ENCODE measurements at regions not wholly inside any gene's neighbourhood (a gene's known extent, or its start where the extent isn't known, plus 50 kb on each side); places are given as distances from the start of the nearest gene placed in this dataset.
A peak's percentile ranks its signal among the peaks of the same experiment; 100 is the strongest.

DNA sequence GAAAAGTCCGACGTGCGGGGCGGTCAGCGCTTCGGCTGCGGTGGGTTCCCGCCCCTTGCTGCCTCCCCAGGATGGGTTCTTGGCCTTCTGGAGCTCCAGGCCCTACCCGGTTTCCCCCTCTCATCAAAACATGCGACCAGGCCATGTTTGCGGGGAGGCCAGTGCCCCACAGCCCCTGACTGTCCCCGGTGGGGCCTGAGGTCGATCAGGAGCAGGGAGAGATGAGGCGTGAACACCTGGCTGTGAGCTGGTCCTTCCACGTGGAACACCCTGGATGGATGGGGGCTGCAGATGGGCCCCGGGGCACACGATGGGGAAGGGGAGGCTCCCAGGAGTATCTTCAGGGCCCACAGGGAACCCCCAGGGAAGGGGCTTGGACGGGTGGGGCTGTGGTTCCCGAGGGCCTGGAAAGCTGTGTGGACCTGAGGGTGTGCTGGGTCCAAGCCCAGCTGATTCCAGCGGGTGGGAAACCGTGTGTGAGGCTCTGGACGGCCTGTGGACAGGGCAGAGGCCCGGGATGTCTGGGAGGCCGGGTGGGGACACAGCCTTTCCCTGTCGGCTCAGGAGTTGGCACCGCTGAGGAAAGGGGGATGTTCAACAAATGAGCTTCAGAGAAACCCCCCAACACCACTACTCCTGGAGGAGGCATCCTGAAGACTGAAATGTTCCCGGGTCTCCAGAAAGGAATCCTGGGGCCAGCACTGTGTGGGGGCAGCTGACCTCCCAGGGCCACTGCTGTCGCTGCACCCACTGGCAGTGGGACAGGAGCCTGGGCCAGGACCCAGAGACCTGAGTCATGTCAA is 187.0 kb upstream of the C14orf180 start:
- peak overlapping the region in 1 of 2 donors; percentile 12 for H3K9ac ChIP-seq (ENCODE audit: low read depth in 2 of 2, low read length in 2 of 2)
- no peaks in the 10 kb centered on the region for H3K27me3 ChIP-seq
- H3K9me3 ChIP-seq, result no peaks in the 10 kb centered on the region
- TF ChIP-seq, protein P1, sequence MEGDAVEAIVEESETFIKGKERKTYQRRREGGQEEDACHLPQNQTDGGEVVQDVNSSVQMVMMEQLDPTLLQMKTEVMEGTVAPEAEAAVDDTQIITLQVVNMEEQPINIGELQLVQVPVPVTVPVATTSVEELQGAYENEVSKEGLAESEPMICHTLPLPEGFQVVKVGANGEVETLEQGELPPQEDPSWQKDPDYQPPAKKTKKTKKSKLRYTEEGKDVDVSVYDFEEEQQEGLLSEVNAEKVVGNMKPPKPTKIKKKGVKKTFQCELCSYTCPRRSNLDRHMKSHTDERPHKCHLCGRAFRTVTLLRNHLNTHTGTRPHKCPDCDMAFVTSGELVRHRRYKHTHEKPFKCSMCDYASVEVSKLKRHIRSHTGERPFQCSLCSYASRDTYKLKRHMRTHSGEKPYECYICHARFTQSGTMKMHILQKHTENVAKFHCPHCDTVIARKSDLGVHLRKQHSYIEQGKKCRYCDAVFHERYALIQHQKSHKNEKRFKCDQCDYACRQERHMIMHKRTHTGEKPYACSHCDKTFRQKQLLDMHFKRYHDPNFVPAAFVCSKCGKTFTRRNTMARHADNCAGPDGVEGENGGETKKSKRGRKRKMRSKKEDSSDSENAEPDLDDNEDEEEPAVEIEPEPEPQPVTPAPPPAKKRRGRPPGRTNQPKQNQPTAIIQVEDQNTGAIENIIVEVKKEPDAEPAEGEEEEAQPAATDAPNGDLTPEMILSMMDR (IDR thresholded peaks at IDR 0.05), result no peak
- DNase-seq, result peak; percentile 14
- H3K36me3 ChIP-seq, result no peaks in the 10 kb centered on the region
- no peak overlapping the region for H3K27ac ChIP-seq
- intact Hi-C loops (cut with DNase I), result no loop called here
- H3K4me1 ChIP-seq, result no peaks in the 10 kb centered on the region
- H3K4me3 ChIP-seq, result no peak overlapping the region

DNA sequence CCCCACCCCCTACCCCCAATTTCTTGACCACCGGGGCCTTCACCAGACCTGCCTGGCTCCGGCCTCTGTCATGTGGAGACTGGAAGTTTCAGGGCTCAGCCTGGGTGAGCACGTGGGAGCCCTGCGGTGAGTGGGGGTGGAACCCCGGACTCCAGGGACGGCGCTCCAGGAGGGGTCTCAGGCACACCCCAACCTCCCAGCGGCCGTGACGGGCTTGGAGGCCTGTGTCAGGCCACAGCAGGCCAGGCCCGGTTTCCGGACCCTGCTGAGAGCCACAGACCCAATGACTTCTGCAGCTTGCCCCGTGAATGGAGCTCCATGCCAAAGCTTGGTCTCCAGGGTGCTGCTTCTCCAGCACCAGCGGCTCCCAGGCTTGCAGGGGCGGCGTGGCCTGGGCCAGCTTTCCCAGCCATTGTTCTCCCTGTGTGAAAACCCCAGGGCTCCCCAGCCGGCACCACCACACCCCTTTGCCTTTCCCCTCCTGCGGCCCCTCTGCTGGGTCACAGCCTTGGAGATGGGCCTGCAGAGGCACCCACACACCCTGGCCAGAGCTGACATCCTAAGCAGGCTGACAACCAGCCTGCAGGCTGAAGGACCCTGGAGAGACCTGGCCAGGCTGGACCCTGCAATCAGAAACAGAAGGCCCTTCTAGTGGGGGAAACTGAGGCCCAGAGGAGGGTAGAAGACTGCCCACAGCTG is 186.2 kb upstream of the C14orf180 start:
- no peak overlapping the region for H3K9ac ChIP-seq (ENCODE audit: low read depth in 2 of 2, low read length in 2 of 2)
- intact Hi-C loops (cut with DNase I), result no loop called here
- DNase-seq, result peak; percentile 13

DNA sequence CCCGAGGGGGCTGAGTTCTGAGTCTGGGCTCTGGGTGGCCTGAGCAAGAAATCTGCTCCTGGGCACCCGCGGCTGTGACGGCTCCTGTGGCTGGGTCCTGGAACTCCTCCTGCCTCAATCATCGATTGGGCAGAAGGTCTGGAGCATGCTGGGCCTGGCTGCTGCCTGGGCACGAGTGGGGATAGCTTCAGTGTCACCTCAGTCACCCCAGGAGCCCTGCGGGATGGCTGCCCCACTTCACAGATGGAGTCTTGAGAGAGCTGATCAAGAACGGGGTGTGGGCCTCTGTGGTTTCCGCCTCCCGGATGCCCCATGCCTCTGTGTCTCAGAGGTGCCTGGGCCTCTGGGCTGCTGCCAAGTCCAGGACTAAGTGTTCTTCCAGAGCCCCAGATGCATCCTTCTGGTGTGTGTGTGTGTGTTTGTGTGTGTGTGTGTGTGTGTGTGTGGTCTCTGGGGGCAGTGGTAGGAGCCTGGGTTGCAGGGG is 185.6 kb upstream of the C14orf180 start:
- Histone ChIP-seq H3K27me3 (no peaks in the 10 kb centered on the region), H3K9ac (ENCODE audit: low read depth in 2 of 2, low read length in 2 of 2) (no peak overlapping the region), H3K4me1 (no peaks in the 10 kb centered on the region), H3K36me3 (no peaks in the 10 kb centered on the region), H3K4me3 (no peak overlapping the region), H3K27ac (no peak overlapping the region), H3K9me3 (no peaks in the 10 kb centered on the region)
- peak; percentile 36 for DNase-seq
- intact Hi-C loops (cut with DNase I), result no loop called here
- TF ChIP-seq, protein P1 (IDR thresholded peaks at IDR 0.05), result no peak

More for the DNA sequence above, 186.2 kb upstream of the C14orf180 start:
- no peaks in the 10 kb centered on the region for H3K36me3 ChIP-seq
- H3K4me1 ChIP-seq, result no peaks in the 10 kb centered on the region
- TF ChIP-seq, protein P1 (IDR thresholded peaks at IDR 0.05), result no peak
- H3K9me3 ChIP-seq, result no peaks in the 10 kb centered on the region
- no peak overlapping the region for H3K27ac ChIP-seq
- H3K4me3 ChIP-seq, result no peak overlapping the region
- no peaks in the 10 kb centered on the region for H3K27me3 ChIP-seq

DNA sequence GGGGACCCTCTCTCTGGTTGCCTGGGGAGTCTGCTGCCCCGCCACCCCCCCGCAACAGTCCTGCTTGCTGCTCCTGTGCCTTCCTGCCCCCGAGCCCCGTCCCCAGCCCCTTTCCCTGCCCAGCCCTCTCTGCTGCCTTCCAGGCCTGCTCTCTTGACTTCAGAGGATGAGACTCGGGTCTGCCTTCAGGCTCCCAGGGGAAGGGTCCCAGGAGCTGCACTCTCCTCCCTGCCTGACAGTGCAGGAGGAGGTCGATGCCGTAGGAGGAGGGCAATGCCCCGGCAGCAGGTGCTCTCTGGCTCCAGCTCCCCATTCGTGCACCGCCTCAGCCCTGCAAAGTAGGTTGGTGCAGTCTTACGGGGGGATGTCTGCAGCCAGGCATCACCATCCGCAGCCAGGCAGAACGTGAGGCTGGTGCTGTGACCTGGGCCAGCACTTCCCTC is 185.1 kb upstream of the C14orf180 start:
- Histone ChIP-seq H3K9ac (ENCODE audit: low read depth in 2 of 2, low read length in 2 of 2) (no peak overlapping the region), H3K27me3 (no peaks in the 10 kb centered on the region), H3K4me1 (no peaks in the 10 kb centered on the region), H3K36me3 (no peaks in the 10 kb centered on the region), H3K27ac (no peak overlapping the region), H3K9me3 (no peaks in the 10 kb centered on the region), H3K4me3 (no peak overlapping the region)
- intact Hi-C loops (cut with DNase I), result no loop called here
- DNase-seq, result peak; percentile 7
- TF ChIP-seq, protein P1 (IDR thresholded peaks at IDR 0.05), result no peak

DNA sequence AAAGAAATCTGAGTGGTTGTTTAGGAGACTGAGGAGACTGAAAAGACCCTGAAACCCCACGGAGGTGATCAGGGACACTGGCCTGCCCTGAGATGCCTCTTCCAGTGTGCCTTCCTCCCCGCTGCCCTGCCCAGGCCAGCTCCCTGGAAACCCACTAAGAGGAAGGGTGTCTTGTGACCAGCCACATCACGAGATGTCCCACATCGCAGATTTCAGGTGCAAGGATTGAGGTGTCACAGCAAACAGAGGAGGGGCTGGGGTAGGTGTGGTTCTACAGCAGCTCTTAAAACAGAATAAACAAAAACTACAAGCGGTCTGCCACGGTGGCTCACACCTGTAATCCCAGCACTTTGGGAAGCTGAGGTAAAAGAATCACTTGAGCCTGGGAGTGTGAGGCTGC is 184.3 kb upstream of the C14orf180 start:
- no peaks in the 10 kb centered on the region for H3K36me3 ChIP-seq
- TF ChIP-seq, protein P1 (IDR thresholded peaks at IDR 0.05), result no peak
- no peak overlapping the region for H3K4me3 ChIP-seq
- H3K27ac ChIP-seq, result no peak overlapping the region
- no peaks in the 10 kb centered on the region for H3K4me1 ChIP-seq
- intact Hi-C loops (cut with DNase I), result no loop called here
- H3K9me3 ChIP-seq, result no peaks in the 10 kb centered on the region
- no peaks in the 10 kb centered on the region for H3K27me3 ChIP-seq
- H3K9ac ChIP-seq (ENCODE audit: low read depth in 2 of 2, low read length in 2 of 2), result no peak overlapping the region
- DNase-seq, result peak; percentile 8
